ENCODE measurements at regions not wholly inside any gene's neighbourhood (a gene's known extent, or its start where the extent isn't known, plus 50 kb on each side); places are given as distances from the start of the nearest gene placed in this dataset.

DNA sequence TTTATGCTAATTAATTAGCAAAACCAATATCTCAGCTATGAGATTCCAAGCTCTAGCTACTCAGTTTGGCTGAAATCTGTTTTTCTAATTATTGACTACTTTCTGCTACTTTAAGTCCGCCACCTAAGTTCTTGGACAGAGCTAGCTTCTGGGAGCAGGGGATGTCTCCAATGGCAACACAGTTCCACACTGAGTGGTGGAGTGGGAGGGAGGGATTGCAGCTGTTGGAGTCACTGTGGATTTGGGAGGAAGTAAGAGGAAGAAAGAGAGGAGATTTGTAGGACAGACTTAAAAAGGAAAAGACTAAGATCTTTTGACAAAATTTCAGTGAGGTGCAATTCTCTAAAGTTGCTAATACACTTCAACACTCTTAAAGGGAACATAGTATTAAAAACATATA, 450.8 kb downstream of the NFIB start:
- TF ChIP-seq POLR2A (IDR thresholded peaks at IDR 0.05): no peak
- TF ChIP-seq, protein P1, sequence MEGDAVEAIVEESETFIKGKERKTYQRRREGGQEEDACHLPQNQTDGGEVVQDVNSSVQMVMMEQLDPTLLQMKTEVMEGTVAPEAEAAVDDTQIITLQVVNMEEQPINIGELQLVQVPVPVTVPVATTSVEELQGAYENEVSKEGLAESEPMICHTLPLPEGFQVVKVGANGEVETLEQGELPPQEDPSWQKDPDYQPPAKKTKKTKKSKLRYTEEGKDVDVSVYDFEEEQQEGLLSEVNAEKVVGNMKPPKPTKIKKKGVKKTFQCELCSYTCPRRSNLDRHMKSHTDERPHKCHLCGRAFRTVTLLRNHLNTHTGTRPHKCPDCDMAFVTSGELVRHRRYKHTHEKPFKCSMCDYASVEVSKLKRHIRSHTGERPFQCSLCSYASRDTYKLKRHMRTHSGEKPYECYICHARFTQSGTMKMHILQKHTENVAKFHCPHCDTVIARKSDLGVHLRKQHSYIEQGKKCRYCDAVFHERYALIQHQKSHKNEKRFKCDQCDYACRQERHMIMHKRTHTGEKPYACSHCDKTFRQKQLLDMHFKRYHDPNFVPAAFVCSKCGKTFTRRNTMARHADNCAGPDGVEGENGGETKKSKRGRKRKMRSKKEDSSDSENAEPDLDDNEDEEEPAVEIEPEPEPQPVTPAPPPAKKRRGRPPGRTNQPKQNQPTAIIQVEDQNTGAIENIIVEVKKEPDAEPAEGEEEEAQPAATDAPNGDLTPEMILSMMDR (IDR thresholded peaks at IDR 0.05): no peak

Data from Peyer's patch (tissue), 4 donors.